IPS-18a (cell line): ENCODE measurements at regions not wholly inside any gene's neighbourhood (a gene's known extent, or its start where the extent isn't known, plus 50 kb on each side); places are given as distances from the start of the nearest gene placed in this dataset.
"Not testable (repeated sequence)": the region's sequence is repeated elsewhere in the genome, so short reads cannot be mapped to it uniquely, and the experiment has no call there.

Experiments
- H3K27ac ChIP-seq: one replicate; pipeline ENCODE4 v1.5.1; 2013; ENCODE audit warnings: low read length
- H3K27me3 ChIP-seq: one replicate; pipeline ENCODE4 v1.6.1; 2013; ENCODE audit warnings: mild to moderate bottlenecking, low read length; ENCODE audit not compliant: control insufficient read depth, insufficient read depth
- H3K36me3 ChIP-seq: one replicate; pipeline ENCODE4 v1.6.1; 2013; ENCODE audit warnings: low read depth, low read length; ENCODE audit not compliant: control insufficient read depth
- H3K4me1 ChIP-seq: one replicate; pipeline ENCODE4 v1.6.1; 2013; ENCODE audit warnings: low read depth, low read length; ENCODE audit not compliant: control insufficient read depth
- H3K4me3 ChIP-seq: one replicate; pipeline ENCODE4 v1.5.1; 2013; ENCODE audit warnings: low read length
- H3K9ac ChIP-seq: one replicate; pipeline ENCODE4 v1.6.1; 2013; ENCODE audit warnings: mild to moderate bottlenecking, low read length, moderate library complexity
- H3K9me3 ChIP-seq: one replicate; pipeline ENCODE4 v1.6.1; 2013; ENCODE audit warnings: low read depth, low read length; ENCODE audit not compliant: control insufficient read depth

GRCh38 chr13:86357106-86357505 is 557.9 kb upstream of the SLITRK6 start:
- no peak overlapping the region for H3K9ac ChIP-seq

GRCh38 chr13:86363749-86364148 is 564.5 kb upstream of the SLITRK6 start:
- not testable (repeated sequence) for H3K9ac ChIP-seq, H3K4me1 ChIP-seq, H3K4me3 ChIP-seq, H3K9me3 ChIP-seq, H3K36me3 ChIP-seq, H3K27ac ChIP-seq, H3K27me3 ChIP-seq

More at GRCh38 chr13:86357106-86357505, 557.9 kb upstream of the SLITRK6 start:
- Histone ChIP-seq H3K4me3 (no peak overlapping the region), H3K4me1 (no peaks in the 10 kb centered on the region), H3K9me3 (no peaks in the 10 kb centered on the region), H3K36me3 (no peaks in the 10 kb centered on the region), H3K27me3 (no peaks in the 10 kb centered on the region), H3K27ac (no peak overlapping the region)

GRCh38 chr13:86368924-86369323 is 569.7 kb upstream of the SLITRK6 start:
- H3K36me3 ChIP-seq, result no peaks in the 10 kb centered on the region
- H3K9me3 ChIP-seq, result no peaks in the 10 kb centered on the region
- H3K27ac ChIP-seq, result no peak overlapping the region
- no peak overlapping the region for H3K9ac ChIP-seq
- H3K27me3 ChIP-seq, result no peaks in the 10 kb centered on the region
- H3K4me1 ChIP-seq, result no peaks in the 10 kb centered on the region
- H3K4me3 ChIP-seq, result no peak overlapping the region

GRCh38 chr13:86377451-86377850 is 578.2 kb upstream of the SLITRK6 start:
- no peaks in the 10 kb centered on the region for H3K27me3 ChIP-seq

GRCh38 chr13:86378628-86379027 is 579.4 kb upstream of the SLITRK6 start:
- H3K27me3 ChIP-seq, result no peaks in the 10 kb centered on the region

More at GRCh38 chr13:86377451-86377850, 578.2 kb upstream of the SLITRK6 start:
- Histone ChIP-seq H3K9ac (no peak overlapping the region), H3K36me3 (no peaks in the 10 kb centered on the region), H3K4me1 (no peaks in the 10 kb centered on the region), H3K4me3 (no peak overlapping the region), H3K9me3 (no peaks in the 10 kb centered on the region), H3K27ac (no peak overlapping the region)

GRCh38 chr13:86383151-86383550 is 583.9 kb upstream of the SLITRK6 start:
- Histone ChIP-seq H3K4me1 (no peaks in the 10 kb centered on the region), H3K4me3 (no peak overlapping the region), H3K9ac (no peak overlapping the region), H3K27ac (no peak overlapping the region), H3K27me3 (no peaks in the 10 kb centered on the region), H3K36me3 (no peaks in the 10 kb centered on the region), H3K9me3 (no peaks in the 10 kb centered on the region)

More at GRCh38 chr13:86378628-86379027, 579.4 kb upstream of the SLITRK6 start:
- Histone ChIP-seq H3K27ac (no peak overlapping the region), H3K9me3 (no peaks in the 10 kb centered on the region), H3K4me3 (no peak overlapping the region), H3K9ac (no peak overlapping the region), H3K4me1 (no peaks in the 10 kb centered on the region), H3K36me3 (no peaks in the 10 kb centered on the region)

- Histone ChIP-seq H3K27ac (no peak overlapping the region), H3K4me1 (no peaks in the 10 kb centered on the region), H3K9ac (no peak overlapping the region), H3K9me3 (no peaks in the 10 kb centered on the region), H3K4me3 (no peak overlapping the region), H3K36me3 (no peaks in the 10 kb centered on the region), H3K27me3 (no peaks in the 10 kb centered on the region)
Measured at GRCh38 chr13:86383561-86383960, 584.3 kb upstream of the SLITRK6 start.

GRCh38 chr13:86397635-86398034 is 598.4 kb upstream of the SLITRK6 start:
- Histone ChIP-seq H3K27me3 (no peaks in the 10 kb centered on the region), H3K27ac (no peak overlapping the region), H3K4me3 (no peak overlapping the region), H3K9ac (no peak overlapping the region), H3K4me1 (no peaks in the 10 kb centered on the region), H3K36me3 (no peaks in the 10 kb centered on the region), H3K9me3 (no peaks in the 10 kb centered on the region)

- Histone ChIP-seq H3K9ac (no peak overlapping the region), H3K9me3 (no peaks in the 10 kb centered on the region), H3K27me3 (no peaks in the 10 kb centered on the region), H3K4me1 (no peaks in the 10 kb centered on the region), H3K4me3 (no peak overlapping the region), H3K36me3 (no peaks in the 10 kb centered on the region), H3K27ac (no peak overlapping the region)
Measured at GRCh38 chr13:86399572-86399971, 600.4 kb upstream of the SLITRK6 start.

GRCh38 chr13:86402500-86402899 is 603.3 kb upstream of the SLITRK6 start:
- no peaks in the 10 kb centered on the region for H3K4me1 ChIP-seq
- H3K27me3 ChIP-seq, result no peaks in the 10 kb centered on the region
- no peaks in the 10 kb centered on the region for H3K9me3 ChIP-seq
- H3K36me3 ChIP-seq, result no peaks in the 10 kb centered on the region
- no peak overlapping the region for H3K4me3 ChIP-seq
- no peak overlapping the region for H3K27ac ChIP-seq
- no peak overlapping the region for H3K9ac ChIP-seq

- Histone ChIP-seq H3K4me3 (no peak overlapping the region), H3K27me3 (no peaks in the 10 kb centered on the region), H3K9ac (no peak overlapping the region), H3K4me1 (no peaks in the 10 kb centered on the region), H3K27ac (no peak overlapping the region), H3K9me3 (no peaks in the 10 kb centered on the region), H3K36me3 (no peaks in the 10 kb centered on the region)
Measured at GRCh38 chr13:86403181-86403580, 604.0 kb upstream of the SLITRK6 start.

- Histone ChIP-seq H3K9ac (no peak overlapping the region), H3K27ac (no peak overlapping the region), H3K4me3 (no peak overlapping the region), H3K36me3 (no peaks in the 10 kb centered on the region), H3K27me3 (no peaks in the 10 kb centered on the region), H3K9me3 (no peaks in the 10 kb centered on the region), H3K4me1 (peaks cover 7% of the 10 kb centered on the region)
Measured at GRCh38 chr13:86409466-86410241, 610.4 kb upstream of the SLITRK6 start.
